ENCODE measurements at regions not wholly inside any gene's neighbourhood (a gene's known extent, or its start where the extent isn't known, plus 50 kb on each side); places are given as distances from the start of the nearest gene placed in this dataset.

DNA sequence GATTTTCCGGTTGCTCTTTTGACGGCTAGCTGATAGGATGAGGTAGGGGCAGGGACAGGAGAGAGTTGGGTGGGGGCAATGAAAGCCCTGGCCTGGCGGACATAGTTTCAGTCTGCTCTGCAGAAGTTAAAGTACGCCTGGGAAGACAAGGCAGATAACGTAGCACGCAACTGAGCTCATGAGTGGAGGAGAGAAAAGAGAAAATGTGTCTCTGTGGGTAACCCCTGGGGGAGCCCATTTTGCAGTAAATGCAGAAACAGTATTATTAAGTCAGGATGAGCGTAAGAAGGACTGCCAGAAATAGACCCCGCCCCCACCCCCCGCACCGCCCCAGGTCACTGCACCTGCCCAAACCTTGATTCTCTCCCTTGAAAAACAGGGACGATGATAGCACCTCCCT, 51.7 kb upstream of the TARBP1 start:
- Histone ChIP-seq H3K9me3 (no peaks in the 10 kb centered on the region), H3K27me3 (no peaks in the 10 kb centered on the region), H3K4me1 (peaks cover 77 to 86% (median 78%) of the 10 kb centered on the region in 4 donors), H3K27ac (replicated peaks in 1 of 4) (peak overlapping the region; percentile 92 to 99 (median 96)), H3K4me3 (peak overlapping the region; percentile 36 to 43 (median 40)), H3K36me3 (no peaks in the 10 kb centered on the region)
- TF ChIP-seq POLR2AphosphoS5 (IDR thresholded peaks at IDR 0.05), result no peak
- TF ChIP-seq POLR2A (IDR thresholded peaks at IDR 0.05; ENCODE audit: low read depth), result no peak
- no peak for TF ChIP-seq EP300 (IDR thresholded peaks at IDR 0.05)
- TF ChIP-seq, protein P1, sequence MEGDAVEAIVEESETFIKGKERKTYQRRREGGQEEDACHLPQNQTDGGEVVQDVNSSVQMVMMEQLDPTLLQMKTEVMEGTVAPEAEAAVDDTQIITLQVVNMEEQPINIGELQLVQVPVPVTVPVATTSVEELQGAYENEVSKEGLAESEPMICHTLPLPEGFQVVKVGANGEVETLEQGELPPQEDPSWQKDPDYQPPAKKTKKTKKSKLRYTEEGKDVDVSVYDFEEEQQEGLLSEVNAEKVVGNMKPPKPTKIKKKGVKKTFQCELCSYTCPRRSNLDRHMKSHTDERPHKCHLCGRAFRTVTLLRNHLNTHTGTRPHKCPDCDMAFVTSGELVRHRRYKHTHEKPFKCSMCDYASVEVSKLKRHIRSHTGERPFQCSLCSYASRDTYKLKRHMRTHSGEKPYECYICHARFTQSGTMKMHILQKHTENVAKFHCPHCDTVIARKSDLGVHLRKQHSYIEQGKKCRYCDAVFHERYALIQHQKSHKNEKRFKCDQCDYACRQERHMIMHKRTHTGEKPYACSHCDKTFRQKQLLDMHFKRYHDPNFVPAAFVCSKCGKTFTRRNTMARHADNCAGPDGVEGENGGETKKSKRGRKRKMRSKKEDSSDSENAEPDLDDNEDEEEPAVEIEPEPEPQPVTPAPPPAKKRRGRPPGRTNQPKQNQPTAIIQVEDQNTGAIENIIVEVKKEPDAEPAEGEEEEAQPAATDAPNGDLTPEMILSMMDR (IDR thresholded peaks at IDR 0.05), result no peak
- no peak for DNase-seq (ENCODE audit: extremely low spot score)
- WGBS, result 76% methylated on average over 10 of the region's 11 CpGs
- intact Hi-C loops (cut with DNase I), result loop anchor here (10.0 kb wide), 1 partner anchor 194 kb away; no protein-coding TSS in a partner anchor

DNA sequence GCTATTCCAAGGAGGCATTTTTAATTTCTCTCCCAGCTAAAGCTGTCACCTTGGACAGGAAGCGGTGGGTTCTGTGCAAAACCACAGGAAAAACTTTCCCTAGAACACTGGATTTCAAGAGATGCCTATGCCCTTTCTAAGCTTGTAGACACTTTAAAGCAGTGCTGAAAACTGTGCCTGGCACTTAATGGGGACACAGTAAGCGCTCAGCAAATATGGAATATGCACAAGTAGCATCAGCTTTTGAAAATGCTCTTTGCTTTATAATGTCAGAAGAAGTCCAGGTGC, 50.9 kb upstream of the TARBP1 start:
- intact Hi-C loops (cut with DNase I), result loop anchor here (10.0 kb wide), 1 partner anchor 195 kb away; no protein-coding TSS in a partner anchor
- H3K36me3 ChIP-seq, result no peaks in the 10 kb centered on the region
- no peaks in the 10 kb centered on the region for H3K9me3 ChIP-seq
- H3K4me3 ChIP-seq, result no peak overlapping the region
- TF ChIP-seq EP300 (IDR thresholded peaks at IDR 0.05), result no peak
- TF ChIP-seq, protein P1 (IDR thresholded peaks at IDR 0.05), result no peak
- no peak for TF ChIP-seq POLR2AphosphoS5 (IDR thresholded peaks at IDR 0.05)
- TF ChIP-seq POLR2A (IDR thresholded peaks at IDR 0.05; ENCODE audit: low read depth), result no peak
- H3K4me1 ChIP-seq, result peaks cover 69 to 84% (median 73%) of the 10 kb centered on the region in 4 donors
- peak overlapping the region; percentile 92 to 99 (median 96) for H3K27ac ChIP-seq (replicated peaks in 1 of 4)
- DNase-seq (ENCODE audit: extremely low spot score), result no peak
- H3K27me3 ChIP-seq, result no peaks in the 10 kb centered on the region
- WGBS, result 87% methylated on average over 2 of the region's 2 CpGs

DNA sequence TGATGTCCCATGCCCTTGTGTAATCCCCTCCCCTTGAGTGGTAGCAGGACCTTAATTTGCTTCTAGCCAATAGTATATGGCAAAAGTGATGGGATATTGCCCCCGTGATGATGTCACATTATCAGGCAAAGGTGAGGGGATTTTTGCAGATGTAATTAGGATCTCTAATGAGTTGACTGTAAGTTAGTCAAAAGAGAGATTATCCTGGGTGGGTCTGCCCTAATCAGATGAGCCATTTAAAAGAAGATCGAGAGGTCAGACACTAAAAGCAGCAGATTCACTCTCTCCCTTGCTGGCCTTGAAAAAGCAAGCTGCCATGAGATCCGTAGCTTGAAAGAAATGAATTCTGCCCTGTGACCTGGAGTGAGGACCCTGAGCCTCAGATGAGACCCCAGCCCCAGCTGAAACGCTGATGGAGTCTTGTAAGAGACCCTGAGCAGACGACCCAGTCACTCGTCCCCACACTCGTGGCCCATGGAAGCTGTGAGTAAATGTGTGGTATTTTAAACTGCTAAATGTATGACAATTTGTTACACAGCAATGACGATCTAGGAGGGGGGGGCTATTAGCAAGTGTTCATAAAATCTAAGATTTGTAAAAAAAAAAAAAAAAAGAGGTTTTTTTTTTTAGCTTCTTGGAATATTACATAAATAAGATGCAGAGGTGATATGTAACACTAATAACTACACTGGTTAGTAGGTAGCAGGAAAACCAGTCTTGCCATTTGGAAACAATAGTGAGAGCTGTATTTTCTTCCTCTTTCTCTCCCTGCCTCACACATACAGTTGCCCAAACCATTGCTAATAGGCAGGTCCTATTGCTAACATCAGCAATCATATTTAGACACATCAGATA, 50.3 kb upstream of the TARBP1 start:
- WGBS, result 85% methylated on average over 7 of the region's 8 CpGs
- no peaks in the 10 kb centered on the region for H3K36me3 ChIP-seq
- intact Hi-C loops (cut with DNase I), result no loop called here
- no peaks in the 10 kb centered on the region for H3K27me3 ChIP-seq
- peaks cover 68 to 79% (median 72%) of the 10 kb centered on the region in 4 donors for H3K4me1 ChIP-seq
- H3K4me3 ChIP-seq, result no peak overlapping the region
- DNase-seq (ENCODE audit: extremely low spot score), result no peak
- no peaks in the 10 kb centered on the region for H3K9me3 ChIP-seq
- peak overlapping the region; percentile 92 to 99 (median 96) for H3K27ac ChIP-seq (replicated peaks in 1 of 4)
- TF ChIP-seq EP300 (IDR thresholded peaks at IDR 0.05), result no peak
- no peak for TF ChIP-seq POLR2AphosphoS5 (IDR thresholded peaks at IDR 0.05)
- no peak for TF ChIP-seq POLR2A (IDR thresholded peaks at IDR 0.05; ENCODE audit: low read depth)
- TF ChIP-seq, protein P1 (IDR thresholded peaks at IDR 0.05), result no peak
